ENCODE measurements at regions not wholly inside any gene's neighbourhood (a gene's known extent, or its start where the extent isn't known, plus 50 kb on each side); places are given as distances from the start of the nearest gene placed in this dataset.

DNA sequence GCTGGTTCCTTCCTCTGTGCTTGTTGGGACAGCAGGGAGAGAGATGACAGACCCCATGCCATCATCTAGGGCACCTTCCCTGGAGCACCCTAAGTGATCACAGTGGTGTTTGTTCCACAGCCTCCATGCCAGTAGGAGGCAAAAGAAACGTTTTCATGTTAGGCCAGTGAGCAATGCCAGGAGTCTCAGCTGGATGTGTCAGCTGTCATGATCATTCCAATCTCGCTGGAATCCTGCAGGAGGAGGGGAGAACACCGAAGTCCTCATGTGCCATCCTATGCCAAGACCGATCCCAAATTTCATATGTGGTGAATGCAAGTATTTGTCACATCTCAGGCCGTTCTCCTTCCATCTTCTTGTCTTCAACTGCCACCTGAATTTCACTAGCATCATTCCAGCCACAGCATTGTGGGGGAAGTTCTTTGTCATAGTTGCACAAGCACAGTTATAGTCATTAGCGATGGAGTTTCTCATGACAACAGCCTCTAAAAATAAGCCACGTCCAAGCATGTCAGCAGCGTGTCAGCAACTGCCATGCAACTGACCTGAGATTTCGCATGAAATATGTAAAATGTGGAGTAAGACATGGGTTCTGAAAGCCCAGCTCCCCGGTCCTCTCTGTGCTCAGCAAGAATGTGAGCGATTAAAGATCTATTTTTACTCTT lies 97.2 kb upstream of the DNAH5 start:
- no peak overlapping the region for H3K14ac ChIP-seq (ENCODE audit: low read length in 2 of 2)
- no peak overlapping the region for H2BK120ac ChIP-seq (ENCODE audit: low read depth, low read length)
- H3K4me1 ChIP-seq (ENCODE audit: control insufficient read depth, insufficient read depth, low read depth, low read length), result peaks cover 17% of the 10 kb centered on the region
- no peak overlapping the region for H3K23ac ChIP-seq (ENCODE audit: low read length in 2 of 2)
- no peak overlapping the region for H3K9ac ChIP-seq (ENCODE audit: low read length)
- no peak overlapping the region for H2AK5ac ChIP-seq (ENCODE audit: low read length, severe bottlenecking)
- no peaks in the 10 kb centered on the region for H3K27me3 ChIP-seq (ENCODE audit: control insufficient read depth in 1 of 2, insufficient read depth in 1 of 2, low read length in 2 of 2)
- no peaks in the 10 kb centered on the region for H3K36me3 ChIP-seq (ENCODE audit: control insufficient read depth in 1 of 2, insufficient read depth in 2 of 2, low read depth in 1 of 2, low read length in 2 of 2)
- H4K8ac ChIP-seq (ENCODE audit: low read length), result no peak overlapping the region
- 77% methylated on average over 10 of the region's 11 CpGs for WGBS
- H2BK15ac ChIP-seq (ENCODE audit: low read depth, poor library complexity, severe bottlenecking), result no peak overlapping the region
- H3K79me1 ChIP-seq (replicated peaks; ENCODE audit: low read length, poor library complexity, severe bottlenecking), result no peaks in the 10 kb centered on the region
- peak overlapping the region in 1 of 2 experiments; percentile 25 for H3K18ac ChIP-seq (ENCODE audit: low read depth in 1 of 2, low read length in 2 of 2)
- no peak overlapping the region for H3K27ac ChIP-seq (ENCODE audit: low read length, poor library complexity, severe bottlenecking)
- H3K4me2 ChIP-seq (ENCODE audit: low read length, poor library complexity, severe bottlenecking), result no peak overlapping the region
- DNase-seq, result peak; percentile 37
- no peak overlapping the region for H3K4me3 ChIP-seq (ENCODE audit: insufficient read depth in 1 of 2, low read depth in 1 of 2, low read length in 2 of 2)
- no peak overlapping the region for H3K4ac ChIP-seq (ENCODE audit: low read depth in 1 of 2, low read length in 2 of 2)
- H2BK5ac ChIP-seq (ENCODE audit: low read depth, low read length, poor library complexity, severe bottlenecking), result no peak overlapping the region
- no peaks in the 10 kb centered on the region for H3K9me3 ChIP-seq (ENCODE audit: control insufficient read depth, low read length)
- H2AFZ ChIP-seq (ENCODE audit: low read depth, low read length), result no peak overlapping the region
- no peak overlapping the region for H4K91ac ChIP-seq (ENCODE audit: low read length)
- no peak overlapping the region for H2BK12ac ChIP-seq (ENCODE audit: low read length in 2 of 2)

DNA sequence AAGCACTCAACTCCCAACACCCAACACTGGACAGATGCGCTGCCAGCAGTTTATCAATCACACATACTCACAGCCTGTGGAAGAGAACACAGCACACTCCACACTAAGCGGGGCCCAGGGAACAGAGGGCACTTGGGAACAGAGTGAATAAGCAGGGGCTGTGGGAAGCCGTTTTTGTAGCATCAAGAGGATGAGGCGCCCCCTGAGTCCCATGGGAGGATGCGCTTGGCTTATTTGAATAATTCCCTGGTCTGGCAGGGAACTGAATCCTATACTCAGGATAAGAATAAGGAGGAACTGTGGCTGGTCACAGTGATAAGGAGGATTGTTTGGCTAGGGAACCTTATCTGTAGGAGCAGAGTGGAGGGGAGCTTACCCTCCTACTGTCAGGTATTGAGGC lies 96.1 kb upstream of the DNAH5 start:
- H3K23ac ChIP-seq (ENCODE audit: low read length in 2 of 2), result no peak overlapping the region
- no peaks in the 10 kb centered on the region for H3K27me3 ChIP-seq (ENCODE audit: control insufficient read depth in 1 of 2, insufficient read depth in 1 of 2, low read length in 2 of 2)
- H3K4me1 ChIP-seq (ENCODE audit: control insufficient read depth, insufficient read depth, low read depth, low read length), result peaks cover 20% of the 10 kb centered on the region
- no peak overlapping the region for H2BK12ac ChIP-seq (ENCODE audit: low read length in 2 of 2)
- H3K36me3 ChIP-seq (ENCODE audit: control insufficient read depth in 1 of 2, insufficient read depth in 2 of 2, low read depth in 1 of 2, low read length in 2 of 2), result no peaks in the 10 kb centered on the region
- no peak overlapping the region for H3K27ac ChIP-seq (ENCODE audit: low read length, poor library complexity, severe bottlenecking)
- H3K4me2 ChIP-seq (ENCODE audit: low read length, poor library complexity, severe bottlenecking), result no peak overlapping the region
- no peak overlapping the region for H3K9ac ChIP-seq (ENCODE audit: low read length)
- no peak for DNase-seq
- H3K79me1 ChIP-seq (replicated peaks; ENCODE audit: low read length, poor library complexity, severe bottlenecking), result no peaks in the 10 kb centered on the region
- peak overlapping the region in 1 of 2 experiments; percentile 13 for H3K18ac ChIP-seq (ENCODE audit: low read depth in 1 of 2, low read length in 2 of 2)
- no peak overlapping the region for H4K8ac ChIP-seq (ENCODE audit: low read length)
- no peak overlapping the region for H3K14ac ChIP-seq (ENCODE audit: low read length in 2 of 2)
- WGBS, result 66% methylated on average over 5 of the region's 5 CpGs
- no peak overlapping the region for H3K4me3 ChIP-seq (ENCODE audit: insufficient read depth in 1 of 2, low read depth in 1 of 2, low read length in 2 of 2)
- H3K9me3 ChIP-seq (ENCODE audit: control insufficient read depth, low read length), result no peaks in the 10 kb centered on the region
- no peak overlapping the region for H2BK15ac ChIP-seq (ENCODE audit: low read depth, poor library complexity, severe bottlenecking)
- H2AFZ ChIP-seq (ENCODE audit: low read depth, low read length), result no peak overlapping the region
- H2BK120ac ChIP-seq (ENCODE audit: low read depth, low read length), result no peak overlapping the region
- peak overlapping the region; percentile 88 for H2AK5ac ChIP-seq (ENCODE audit: low read length, severe bottlenecking)
- H2BK5ac ChIP-seq (ENCODE audit: low read depth, low read length, poor library complexity, severe bottlenecking), result no peak overlapping the region
- H3K4ac ChIP-seq (ENCODE audit: low read depth in 1 of 2, low read length in 2 of 2), result peak overlapping the region in 1 of 2 experiments; percentile 1
- no peak overlapping the region for H4K91ac ChIP-seq (ENCODE audit: low read length)

- no peak for DNase-seq
- no peaks in the 10 kb centered on the region for H3K9me3 ChIP-seq (ENCODE audit: control insufficient read depth, low read length)
These were observed 95.1 kb upstream of the DNAH5 start for GRCh38 chr5:14039576-14039975.

GRCh38 chr5:14039063-14039462 lies 94.6 kb upstream of the DNAH5 start:
- Histone ChIP-seq H3K27me3 (ENCODE audit: control insufficient read depth in 1 of 2, insufficient read depth in 1 of 2, low read length in 2 of 2) (no peaks in the 10 kb centered on the region), H4K91ac (ENCODE audit: low read length) (no peak overlapping the region), H2BK5ac (ENCODE audit: low read depth, low read length, poor library complexity, severe bottlenecking) (no peak overlapping the region), H3K9me3 (ENCODE audit: control insufficient read depth, low read length) (no peaks in the 10 kb centered on the region), H3K14ac (ENCODE audit: low read length in 2 of 2) (no peak overlapping the region), H2BK15ac (ENCODE audit: low read depth, poor library complexity, severe bottlenecking) (no peak overlapping the region), H3K4ac (ENCODE audit: low read depth in 1 of 2, low read length in 2 of 2) (peak overlapping the region in 1 of 2 experiments; percentile 41), H3K9ac (ENCODE audit: low read length) (peak overlapping the region; percentile 87), H3K18ac (ENCODE audit: low read depth in 1 of 2, low read length in 2 of 2) (peak overlapping the region; percentile 35 to 84), H3K79me1 (replicated peaks; ENCODE audit: low read length, poor library complexity, severe bottlenecking) (no peaks in the 10 kb centered on the region), H3K4me3 (ENCODE audit: insufficient read depth in 1 of 2, low read depth in 1 of 2, low read length in 2 of 2) (peak overlapping the region in 1 of 2 experiments; percentile 0), H2AK5ac (ENCODE audit: low read length, severe bottlenecking) (peak overlapping the region; percentile 40), H2BK120ac (ENCODE audit: low read depth, low read length) (no peak overlapping the region), H2BK12ac (ENCODE audit: low read length in 2 of 2) (peak overlapping the region; percentile 34 to 80), H3K4me2 (ENCODE audit: low read length, poor library complexity, severe bottlenecking) (no peak overlapping the region), H3K23ac (ENCODE audit: low read length in 2 of 2) (no peak overlapping the region), H4K8ac (ENCODE audit: low read length) (peak overlapping the region; percentile 72), H3K4me1 (ENCODE audit: control insufficient read depth, insufficient read depth, low read depth, low read length) (peaks cover 23% of the 10 kb centered on the region), H3K36me3 (ENCODE audit: control insufficient read depth in 1 of 2, insufficient read depth in 2 of 2, low read depth in 1 of 2, low read length in 2 of 2) (no peaks in the 10 kb centered on the region), H3K27ac (ENCODE audit: low read length, poor library complexity, severe bottlenecking) (peak overlapping the region; percentile 100), H2AFZ (ENCODE audit: low read depth, low read length) (no peak overlapping the region)
- WGBS, result 64% methylated on average over 7 of the region's 7 CpGs
- DNase-seq, result peak; percentile 46

More at GRCh38 chr5:14039576-14039975, 95.1 kb upstream of the DNAH5 start:
- Histone ChIP-seq H3K23ac (ENCODE audit: low read length in 2 of 2) (no peak overlapping the region), H2BK5ac (ENCODE audit: low read depth, low read length, poor library complexity, severe bottlenecking) (no peak overlapping the region), H4K91ac (ENCODE audit: low read length) (no peak overlapping the region), H3K4ac (ENCODE audit: low read depth in 1 of 2, low read length in 2 of 2) (peak overlapping the region; percentile 27 to 41), H2BK120ac (ENCODE audit: low read depth, low read length) (peak overlapping the region; percentile 19), H2BK12ac (ENCODE audit: low read length in 2 of 2) (peak overlapping the region; percentile 34 to 80), H3K36me3 (ENCODE audit: control insufficient read depth in 1 of 2, insufficient read depth in 2 of 2, low read depth in 1 of 2, low read length in 2 of 2) (no peaks in the 10 kb centered on the region), H2BK15ac (ENCODE audit: low read depth, poor library complexity, severe bottlenecking) (no peak overlapping the region), H2AFZ (ENCODE audit: low read depth, low read length) (no peak overlapping the region), H3K27ac (ENCODE audit: low read length, poor library complexity, severe bottlenecking) (peak overlapping the region; percentile 100), H3K27me3 (ENCODE audit: control insufficient read depth in 1 of 2, insufficient read depth in 1 of 2, low read length in 2 of 2) (no peaks in the 10 kb centered on the region), H3K4me3 (ENCODE audit: insufficient read depth in 1 of 2, low read depth in 1 of 2, low read length in 2 of 2) (no peak overlapping the region), H3K9ac (ENCODE audit: low read length) (peak overlapping the region; percentile 87), H2AK5ac (ENCODE audit: low read length, severe bottlenecking) (peak overlapping the region; percentile 88), H3K79me1 (replicated peaks; ENCODE audit: low read length, poor library complexity, severe bottlenecking) (no peaks in the 10 kb centered on the region), H3K18ac (ENCODE audit: low read depth in 1 of 2, low read length in 2 of 2) (peak overlapping the region; percentile 56 to 84), H3K4me2 (ENCODE audit: low read length, poor library complexity, severe bottlenecking) (no peak overlapping the region), H3K14ac (ENCODE audit: low read length in 2 of 2) (no peak overlapping the region), H4K8ac (ENCODE audit: low read length) (no peak overlapping the region), H3K4me1 (ENCODE audit: control insufficient read depth, insufficient read depth, low read depth, low read length) (peaks cover 24% of the 10 kb centered on the region)
- WGBS, result 100% methylated on average over 1 of the region's 1 CpG

Data from mesenchymal stem cell (in vitro differentiated cells and primary cell).